H9 (cell line): ENCODE measurements at regions not wholly inside any gene's neighbourhood (a gene's known extent, or its start where the extent isn't known, plus 50 kb on each side); places are given as distances from the start of the nearest gene placed in this dataset.

Source experiments
- DNase-seq: peaks from one replicate; pipeline ENCODE4 v3.0.0-alpha.2; 2017
- H2AFZ ChIP-seq: one replicate; pipeline ENCODE4 v1.6.1; 2013; ENCODE audit warnings: mild to moderate bottlenecking, low read length, control low read depth, moderate library complexity
- H2AK5ac ChIP-seq: 2 replicates; pipeline ENCODE4 v1.6.1; 2013; ENCODE audit warnings: low read length, control low read depth, mixed read lengths; ENCODE audit not compliant: insufficient read length
- H2BK120ac ChIP-seq: one replicate; pipeline ENCODE4 v1.6.1; 2013; ENCODE audit warnings: low read depth, mild to moderate bottlenecking, low read length, control low read depth, inconsistent platforms; ENCODE audit not compliant: poor library complexity, severe bottlenecking
- H2BK12ac ChIP-seq: 2 replicates; pipeline ENCODE4 v1.6.1; 2013; ENCODE audit warnings: low read length, control low read depth, mixed read lengths, low read depth; ENCODE audit not compliant: insufficient read length
- H2BK15ac ChIP-seq: 2 replicates; pipeline ENCODE4 v1.6.1; 2013; ENCODE audit warnings: low read depth, low read length, control low read depth
- H2BK20ac ChIP-seq: one replicate; pipeline ENCODE4 v1.6.1; 2013; ENCODE audit warnings: low read depth, mild to moderate bottlenecking, low read length, control low read depth, inconsistent platforms; ENCODE audit not compliant: poor library complexity, severe bottlenecking
- H2BK5ac ChIP-seq: 2 replicates; pipeline ENCODE4 v1.6.1; 2013; ENCODE audit warnings: low read length, control low read depth, mixed read lengths; ENCODE audit not compliant: insufficient read length
- H3K14ac ChIP-seq: 2 replicates; pipeline ENCODE4 v1.6.1; 2013; ENCODE audit warnings: low read length, control low read depth; ENCODE audit not compliant: insufficient read depth
- H3K18ac ChIP-seq: 2 replicates; pipeline ENCODE4 v1.6.1; 2013; ENCODE audit warnings: low read depth, mild to moderate bottlenecking, mixed read lengths, low read length, control low read depth; ENCODE audit not compliant: insufficient read length
- H3K23ac ChIP-seq: 2 replicates; pipeline ENCODE4 v1.6.1; 2013; ENCODE audit warnings: low read length, control low read depth, mixed read lengths, low read depth; ENCODE audit not compliant: insufficient read length
- H3K23me2 ChIP-seq: 2 replicates; pipeline ENCODE4 v1.6.1; 2013; ENCODE audit warnings: low read depth, mild to moderate bottlenecking, mixed read lengths, low read length, control low read depth; ENCODE audit not compliant: insufficient read length, poor library complexity, severe bottlenecking
- H3K27ac ChIP-seq: 2 replicates; pipeline ENCODE4 v1.5.1; 2013; ENCODE audit warnings: low read length, control low read depth, mixed read lengths, low read depth; ENCODE audit not compliant: insufficient read length
- H3K27me3 ChIP-seq: 2 replicates; pipeline ENCODE4 v1.6.1; 2013; ENCODE audit warnings: low read length, control low read depth, inconsistent platforms; ENCODE audit not compliant: insufficient read depth
- H3K4ac ChIP-seq: 2 replicates; pipeline ENCODE4 v1.6.1; 2013; ENCODE audit warnings: low read depth, mild to moderate bottlenecking, control low read depth, inconsistent platforms, low read length, moderate library complexity
- H3K4me1 ChIP-seq: 2 replicates; pipeline ENCODE4 v1.6.1; 2013; ENCODE audit warnings: low read length, control low read depth, inconsistent platforms; ENCODE audit not compliant: insufficient read depth
- H3K4me2 ChIP-seq: 2 replicates; pipeline ENCODE4 v1.6.1; 2013; ENCODE audit warnings: low read length, control low read depth, mixed read lengths; ENCODE audit not compliant: insufficient read length, insufficient read depth
- H3K56ac ChIP-seq: 2 replicates; pipeline ENCODE4 v1.6.1; 2013; ENCODE audit warnings: low read depth, mild to moderate bottlenecking, mixed read lengths, low read length, control low read depth; ENCODE audit not compliant: insufficient read length
- H3K79me1 ChIP-seq: 2 replicates; pipeline ENCODE4 v1.6.1; 2013; ENCODE audit warnings: low read depth, mild to moderate bottlenecking, moderate library complexity, low read length, control low read depth, inconsistent platforms; ENCODE audit not compliant: insufficient read depth, poor library complexity, severe bottlenecking
- H3K79me2 ChIP-seq: 2 replicates; pipeline ENCODE4 v1.6.1; 2013; ENCODE audit warnings: low read length, control low read depth, inconsistent platforms; ENCODE audit not compliant: insufficient read depth
- H3K9ac ChIP-seq: 2 replicates; pipeline ENCODE4 v1.6.1; 2013; ENCODE audit warnings: low read length, control low read depth, mixed read lengths; ENCODE audit not compliant: insufficient read length; ENCODE audit errors: extremely low read depth
- H3K9me3 ChIP-seq: one replicate; pipeline ENCODE4 v1.6.1; 2013; ENCODE audit warnings: low read depth, low read length, inconsistent platforms; ENCODE audit not compliant: control insufficient read depth
- H3T11ph ChIP-seq: one replicate; pipeline ENCODE4 v1.6.1; 2013; ENCODE audit warnings: mild to moderate bottlenecking, low read length, control low read depth, inconsistent platforms
- H4K20me1 ChIP-seq: one replicate; pipeline ENCODE4 v1.6.1; 2013; ENCODE audit not compliant: control insufficient read depth, insufficient read length, insufficient read depth
- H4K5ac ChIP-seq: 2 replicates; pipeline ENCODE4 v1.6.1; 2013; ENCODE audit warnings: low read depth, mild to moderate bottlenecking, mixed read lengths, low read length, control low read depth; ENCODE audit not compliant: insufficient read length
- H4K8ac ChIP-seq: replicated peaks from 2 replicates; pipeline ENCODE4 v1.6.1; 2013; ENCODE audit warnings: low read length, control low read depth, mixed read lengths, low read depth; ENCODE audit not compliant: insufficient read length
- H4K91ac ChIP-seq: 2 replicates; pipeline ENCODE4 v1.6.1; 2013; ENCODE audit warnings: low read depth, mild to moderate bottlenecking, moderate library complexity, mixed read lengths, low read length, control low read depth; ENCODE audit not compliant: insufficient read length
- H3K27ac Mint-ChIP-seq, 3 experiments: 2 replicates in 2 of 3; 3 replicates in 1 of 3; pipeline ENCODE4 v1.8.0; 2020 to 2021; ENCODE audit warnings: mixed read lengths in 3 of 3, mild to moderate bottlenecking in 1 of 3, moderate library complexity in 1 of 3
- H3K27me3 Mint-ChIP-seq: 2 replicates; pipeline ENCODE4 v1.8.0; 2021; ENCODE audit warnings: low read depth, mild to moderate bottlenecking, moderate library complexity, mixed read lengths
- H3K36me3 Mint-ChIP-seq, 3 experiments: 2 replicates in 2 of 3; 3 replicates in 1 of 3; pipeline ENCODE4 v1.8.0; 2020 to 2021; ENCODE audit warnings: low read depth in 3 of 3, mixed read lengths in 3 of 3; ENCODE audit not compliant: insufficient read depth in 1 of 3
- H3K4me1 Mint-ChIP-seq, 2 experiments: 2 replicates each; pipeline ENCODE4 v1.8.0; 2020; ENCODE audit warnings: mixed read lengths in 2 of 2
- H3K4me3 Mint-ChIP-seq, 2 experiments: 2 replicates in 1 of 2; 3 replicates in 1 of 2; pipeline ENCODE4 v1.8.0; 2020 to 2021; ENCODE audit warnings: mild to moderate bottlenecking in 2 of 2, mixed read lengths in 2 of 2, moderate library complexity in 1 of 2
- H3K9me3 Mint-ChIP-seq, 2 experiments: 2 replicates in 1 of 2; 3 replicates in 1 of 2; pipeline ENCODE4 v1.8.0; 2020; ENCODE audit warnings: mild to moderate bottlenecking in 2 of 2, mixed read lengths in 2 of 2, moderate library complexity in 1 of 2
- WGBS: extraction: QIAGEN DNeasy Blood & Tissue Kit; methylation state at CpG from one replicate; pipeline ENCODE4 v1.1.7; 2013; ENCODE audit warnings: missing lambda C conversion rate, low lambda C conversion rate, mixed read lengths; ENCODE audit not compliant: insufficient read length; ENCODE audit errors: extremely low coverage; 5-methylcytosine and 5-hydroxymethylcytosine counted together
- TF ChIP-seq, protein P1 (sequence below): fragments of 200-600 bp; sonication (generic); conservative IDR thresholded peaks from 3 replicates; pipeline ENCODE4 v1.8.0; 2021; ENCODE audit warnings: antibody characterized with exemption, mild to moderate bottlenecking

DNA sequence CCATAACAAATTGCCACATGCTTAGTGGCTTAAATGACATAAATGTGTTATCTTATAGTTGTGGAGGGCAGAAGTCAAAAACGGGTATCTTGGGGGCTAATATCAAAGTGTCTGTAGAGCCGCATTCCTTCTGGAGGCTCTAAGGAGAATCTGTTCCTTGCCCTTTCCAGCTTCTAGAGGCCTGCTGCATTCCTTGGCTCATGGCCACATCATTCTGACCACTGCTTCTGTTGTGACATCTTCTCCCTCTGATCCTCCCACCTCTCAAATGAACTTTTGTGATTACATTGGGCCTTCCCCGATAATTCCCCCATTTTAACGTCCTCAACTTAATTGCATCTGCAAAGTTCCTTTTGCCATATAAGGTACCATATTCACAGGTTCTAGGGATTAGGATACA, 76.1 kb downstream of the CYP26A1 start:
- DNase-seq = no peak
- Histone ChIP-seq H2BK5ac (no peak overlapping the region), H3K9me3 (no peaks in the 10 kb centered on the region), H4K20me1 (no peaks in the 10 kb centered on the region), H3K79me1 (no peaks in the 10 kb centered on the region), H3K4ac (no peak overlapping the region), H2BK15ac (no peak overlapping the region), H2AFZ (no peak overlapping the region), H3K56ac (no peak overlapping the region), H3K14ac (no peak overlapping the region), H3T11ph (no peak overlapping the region), H2AK5ac (no peak overlapping the region), H4K8ac (no peak overlapping the region), H3K27ac (no peak overlapping the region), H4K91ac (no peak overlapping the region), H2BK20ac (no peak overlapping the region), H3K4me1 (no peaks in the 10 kb centered on the region; the same call in 1 of the 2 replicates), H3K23me2 (no peaks in the 10 kb centered on the region), H2BK120ac (no peak overlapping the region), H3K18ac (no peak overlapping the region), H3K79me2 (no peaks in the 10 kb centered on the region), H3K9ac (no peak overlapping the region), H2BK12ac (no peak overlapping the region), H3K27me3 (no peaks in the 10 kb centered on the region), H3K4me2 (no peak overlapping the region), H4K5ac (no peak overlapping the region), H3K23ac (no peak overlapping the region)
- Mint-ChIP-seq H3K36me3 (peaks cover 6 to 26% (median 13%) of the 10 kb centered on the region in 3 experiments; a peak in 5 of 7 replicates), H3K9me3 (peaks cover 16 to 20% of the 10 kb centered on the region in 2 experiments), H3K4me3 (no peak overlapping the region), H3K27ac (no peak overlapping the region), H3K4me1 (peaks cover 25 to 26% of the 10 kb centered on the region in 2 experiments), H3K27me3 (peaks cover 2% of the 10 kb centered on the region)
- TF ChIP-seq, protein P1, sequence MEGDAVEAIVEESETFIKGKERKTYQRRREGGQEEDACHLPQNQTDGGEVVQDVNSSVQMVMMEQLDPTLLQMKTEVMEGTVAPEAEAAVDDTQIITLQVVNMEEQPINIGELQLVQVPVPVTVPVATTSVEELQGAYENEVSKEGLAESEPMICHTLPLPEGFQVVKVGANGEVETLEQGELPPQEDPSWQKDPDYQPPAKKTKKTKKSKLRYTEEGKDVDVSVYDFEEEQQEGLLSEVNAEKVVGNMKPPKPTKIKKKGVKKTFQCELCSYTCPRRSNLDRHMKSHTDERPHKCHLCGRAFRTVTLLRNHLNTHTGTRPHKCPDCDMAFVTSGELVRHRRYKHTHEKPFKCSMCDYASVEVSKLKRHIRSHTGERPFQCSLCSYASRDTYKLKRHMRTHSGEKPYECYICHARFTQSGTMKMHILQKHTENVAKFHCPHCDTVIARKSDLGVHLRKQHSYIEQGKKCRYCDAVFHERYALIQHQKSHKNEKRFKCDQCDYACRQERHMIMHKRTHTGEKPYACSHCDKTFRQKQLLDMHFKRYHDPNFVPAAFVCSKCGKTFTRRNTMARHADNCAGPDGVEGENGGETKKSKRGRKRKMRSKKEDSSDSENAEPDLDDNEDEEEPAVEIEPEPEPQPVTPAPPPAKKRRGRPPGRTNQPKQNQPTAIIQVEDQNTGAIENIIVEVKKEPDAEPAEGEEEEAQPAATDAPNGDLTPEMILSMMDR = no peak
- no CpG with 5 or more reads among the region's 4 CpGs for WGBS
